ENCODE measurements at regions not wholly inside any gene's neighbourhood (a gene's known extent, or its start where the extent isn't known, plus 50 kb on each side); places are given as distances from the start of the nearest gene placed in this dataset.

DNA sequence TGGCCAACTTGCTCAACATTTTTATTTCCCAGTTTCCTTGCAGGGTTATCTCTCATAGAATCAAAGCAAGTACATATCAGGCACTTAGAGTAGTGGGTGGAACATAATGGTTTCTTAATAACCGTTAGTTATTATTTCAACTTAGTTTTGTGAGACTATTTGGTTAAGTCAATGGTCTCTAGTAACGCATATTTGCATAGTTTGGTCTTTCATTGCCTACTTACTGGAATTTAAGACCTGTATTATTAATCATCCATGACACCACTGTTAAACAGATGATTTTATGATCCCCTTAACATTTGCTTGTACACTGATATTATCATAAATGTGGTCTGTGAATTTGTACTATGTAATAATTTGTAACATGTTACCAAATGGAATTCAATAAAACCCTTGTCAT lies 70.9 kb upstream of the SMIM31 start:
- Mint-ChIP-seq H3K27me3 (ENCODE audit: low read depth) (no peaks in the 10 kb centered on the region), H3K4me1 (0 out of 2 replicates have a peak, but pooled peaks cover 7% of the 10 kb centered on the region), H3K36me3 (no peaks in the 10 kb centered on the region; the same call in 1 of the 2 replicates), H3K9me3 (peaks cover 12% of the 10 kb centered on the region; the same call in 1 of the 2 replicates), H3K4me3 (no peak overlapping the region), H3K27ac (no peak overlapping the region)
- DNase-seq (ENCODE audit: low spot score) = no peak
- ChIA-PET CTCF (no interaction called here), POLR2A (no interaction called here)
- no peak for ATAC-seq
- TF ChIP-seq RORB (CRISPR knock-in tag; IDR thresholded peaks at IDR 0.05) (no peak), NR3C1 (CRISPR knock-in tag; conservative IDR thresholded peaks at IDR 0.05; ENCODE audit: low read depth) (no peak), ZNF396 (CRISPR knock-in tag; IDR thresholded peaks at IDR 0.05; ENCODE audit: borderline replicate concordance) (no peak), FOXJ3 (CRISPR knock-in tag; IDR thresholded peaks at IDR 0.05; ENCODE audit: borderline replicate concordance) (no peak), GRHL2 (CRISPR knock-in tag; IDR thresholded peaks at IDR 0.05; ENCODE audit: insufficient replicate concordance, severe bottlenecking) (no peak)
- TF ChIP-seq, protein P1, sequence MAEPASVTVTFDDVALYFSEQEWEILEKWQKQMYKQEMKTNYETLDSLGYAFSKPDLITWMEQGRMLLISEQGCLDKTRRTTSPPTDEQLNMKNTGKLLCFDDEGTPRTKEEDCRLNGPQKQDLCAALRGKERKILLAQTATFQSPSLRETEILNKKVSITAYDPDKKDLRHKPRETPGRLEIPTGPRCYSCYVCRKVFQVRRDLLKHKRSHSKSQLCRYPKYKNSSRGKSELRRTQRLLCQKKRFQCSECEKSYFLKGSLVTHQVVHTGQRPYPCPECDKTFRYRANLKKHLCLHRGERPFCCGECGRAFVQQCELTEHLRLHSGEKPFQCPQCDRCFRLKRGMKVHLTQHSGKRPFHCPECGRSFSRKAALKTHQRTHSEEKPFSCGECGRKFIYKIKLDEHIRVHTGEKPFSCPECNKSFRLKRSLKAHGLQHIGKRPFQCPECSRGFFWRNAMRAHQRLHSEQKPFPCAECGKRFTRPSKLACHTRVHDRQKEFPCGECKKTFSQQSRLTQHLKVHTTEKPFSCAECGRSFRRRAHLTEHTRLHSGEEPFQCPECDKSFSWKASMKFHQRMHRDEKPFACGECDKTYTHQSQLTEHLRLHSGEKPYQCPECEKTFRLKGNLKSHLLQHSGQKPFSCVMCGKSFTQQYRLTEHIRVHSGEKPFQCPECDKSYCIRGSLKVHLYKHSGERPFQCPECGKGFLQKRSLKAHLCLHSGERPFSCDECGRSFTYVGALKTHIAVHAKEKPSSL (CRISPR knock-in tag; conservative IDR thresholded peaks at IDR 0.05) = no peak

DNA sequence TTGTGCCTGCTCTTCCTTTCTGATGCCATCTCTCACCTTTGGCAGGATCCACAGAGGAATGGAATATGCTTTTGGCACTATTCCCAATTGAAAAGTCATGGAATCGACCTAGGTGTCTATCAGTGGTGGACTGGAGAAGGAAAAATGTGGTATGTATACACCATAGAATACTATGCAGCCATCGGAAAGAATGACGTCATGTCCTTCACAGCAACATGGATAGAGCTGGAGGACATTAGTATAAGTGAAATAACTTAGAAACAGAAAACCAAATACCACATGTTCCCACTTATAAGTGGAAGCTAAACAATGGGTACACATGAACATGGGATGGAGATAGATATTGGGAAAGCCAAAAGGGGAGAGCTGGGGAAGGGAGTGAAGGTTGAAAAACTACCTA lies 58.3 kb upstream of the SMIM31 start:
- H3K4me3 Mint-ChIP-seq = no peak overlapping the region
- ChIA-PET POLR2A (no interaction called here), CTCF (no interaction called here)
- TF ChIP-seq, protein P2, sequence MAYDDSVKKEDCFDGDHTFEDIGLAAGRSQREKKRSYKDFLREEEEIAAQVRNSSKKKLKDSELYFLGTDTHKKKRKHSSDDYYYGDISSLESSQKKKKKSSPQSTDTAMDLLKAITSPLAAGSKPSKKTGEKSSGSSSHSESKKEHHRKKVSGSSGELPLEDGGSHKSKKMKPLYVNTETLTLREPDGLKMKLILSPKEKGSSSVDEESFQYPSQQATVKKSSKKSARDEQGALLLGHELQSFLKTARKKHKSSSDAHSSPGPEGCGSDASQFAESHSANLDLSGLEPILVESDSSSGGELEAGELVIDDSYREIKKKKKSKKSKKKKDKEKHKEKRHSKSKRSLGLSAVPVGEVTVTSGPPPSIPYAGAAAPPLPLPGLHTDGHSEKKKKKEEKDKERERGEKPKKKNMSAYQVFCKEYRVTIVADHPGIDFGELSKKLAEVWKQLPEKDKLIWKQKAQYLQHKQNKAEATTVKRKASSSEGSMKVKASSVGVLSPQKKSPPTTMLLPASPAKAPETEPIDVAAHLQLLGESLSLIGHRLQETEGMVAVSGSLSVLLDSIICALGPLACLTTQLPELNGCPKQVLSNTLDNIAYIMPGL (CRISPR knock-in tag; IDR thresholded peaks at IDR 0.05) = no peak
- TF ChIP-seq KAT7 (CRISPR knock-in tag; IDR thresholded peaks at IDR 0.05; ENCODE audit: borderline replicate concordance) (no peak), FOXP1 (CRISPR knock-in tag; IDR thresholded peaks at IDR 0.05; ENCODE audit: borderline replicate concordance) (no peak), GTF2I (CRISPR knock-in tag; conservative IDR thresholded peaks at IDR 0.05) (no peak), ATF1 (CRISPR knock-in tag; IDR thresholded peaks at IDR 0.05) (no peak), JUN (CRISPR knock-in tag; IDR thresholded peaks at IDR 0.05) (no peak)
- TF ChIP-seq, protein P3, sequence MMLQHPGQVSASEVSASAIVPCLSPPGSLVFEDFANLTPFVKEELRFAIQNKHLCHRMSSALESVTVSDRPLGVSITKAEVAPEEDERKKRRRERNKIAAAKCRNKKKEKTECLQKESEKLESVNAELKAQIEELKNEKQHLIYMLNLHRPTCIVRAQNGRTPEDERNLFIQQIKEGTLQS (CRISPR knock-in tag; conservative IDR thresholded peaks at IDR 0.05) = no peak
- H3K36me3 Mint-ChIP-seq = no peaks in the 10 kb centered on the region
- H3K4me1 Mint-ChIP-seq = no peaks in the 10 kb centered on the region
- DNase-seq (ENCODE audit: low spot score) (no peak), ATAC-seq (no peak)
- H3K27me3 Mint-ChIP-seq (ENCODE audit: low read depth) = no peaks in the 10 kb centered on the region
- peaks cover 27% of the 10 kb centered on the region for H3K9me3 Mint-ChIP-seq
- no peak overlapping the region for H3K27ac Mint-ChIP-seq

DNA sequence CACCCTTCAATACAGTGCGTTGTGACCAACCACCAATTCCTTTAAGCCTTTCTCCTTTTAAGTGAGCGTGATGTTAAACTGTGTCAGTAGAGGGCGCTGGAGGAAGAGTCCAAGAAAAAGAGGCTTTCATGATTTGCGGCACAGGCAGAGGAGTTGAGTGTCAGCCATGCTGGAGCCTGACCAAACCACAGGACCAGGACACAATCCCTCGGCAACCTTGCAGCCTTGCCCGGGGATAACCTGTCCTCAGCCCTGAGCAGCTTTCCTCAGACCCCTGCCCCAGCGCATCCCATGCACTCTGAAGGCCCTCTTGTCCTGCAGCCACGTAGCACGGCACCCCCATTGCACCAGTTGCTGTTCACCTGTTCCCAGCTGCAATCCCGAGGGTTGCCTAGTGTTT lies 53.5 kb upstream of the SMIM31 start:
- no peak overlapping the region for H3K27ac Mint-ChIP-seq
- no peaks in the 10 kb centered on the region for H3K27me3 Mint-ChIP-seq (ENCODE audit: low read depth)
- H3K36me3 Mint-ChIP-seq = no peaks in the 10 kb centered on the region
- peak; percentile 66 for DNase-seq (ENCODE audit: low spot score)
- peaks cover 14% of the 10 kb centered on the region for H3K9me3 Mint-ChIP-seq
- H3K4me3 Mint-ChIP-seq = no peak overlapping the region
- CTCF ChIA-PET = no interaction called here
- H3K4me1 Mint-ChIP-seq = no peaks in the 10 kb centered on the region
- ATAC-seq = peak; percentile 97
- POLR2A ChIA-PET = no interaction called here
- TF ChIP-seq, protein P4, sequence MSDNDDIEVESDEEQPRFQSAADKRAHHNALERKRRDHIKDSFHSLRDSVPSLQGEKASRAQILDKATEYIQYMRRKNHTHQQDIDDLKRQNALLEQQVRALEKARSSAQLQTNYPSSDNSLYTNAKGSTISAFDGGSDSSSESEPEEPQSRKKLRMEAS (CRISPR knock-in tag; IDR thresholded peaks at IDR 0.05) = peak; percentile 38; the same call in 1 of the 2 replicates
- TF ChIP-seq JUN (CRISPR knock-in tag; IDR thresholded peaks at IDR 0.05) = no peak
- 0 out of 2 replicates have a peak, but pooled peaks have one; percentile 13 for TF ChIP-seq ZNF423 (CRISPR knock-in tag; IDR thresholded peaks at IDR 0.05)
- TF ChIP-seq RELA (CRISPR knock-in tag; IDR thresholded peaks at IDR 0.05; ENCODE audit: borderline replicate concordance) = no peak
- TF ChIP-seq, protein P5, sequence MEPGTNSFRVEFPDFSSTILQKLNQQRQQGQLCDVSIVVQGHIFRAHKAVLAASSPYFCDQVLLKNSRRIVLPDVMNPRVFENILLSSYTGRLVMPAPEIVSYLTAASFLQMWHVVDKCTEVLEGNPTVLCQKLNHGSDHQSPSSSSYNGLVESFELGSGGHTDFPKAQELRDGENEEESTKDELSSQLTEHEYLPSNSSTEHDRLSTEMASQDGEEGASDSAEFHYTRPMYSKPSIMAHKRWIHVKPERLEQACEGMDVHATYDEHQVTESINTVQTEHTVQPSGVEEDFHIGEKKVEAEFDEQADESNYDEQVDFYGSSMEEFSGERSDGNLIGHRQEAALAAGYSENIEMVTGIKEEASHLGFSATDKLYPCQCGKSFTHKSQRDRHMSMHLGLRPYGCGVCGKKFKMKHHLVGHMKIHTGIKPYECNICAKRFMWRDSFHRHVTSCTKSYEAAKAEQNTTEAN (CRISPR knock-in tag; IDR thresholded peaks at IDR 0.05) = no peak
- TF ChIP-seq ZNF121 (CRISPR knock-in tag; IDR thresholded peaks at IDR 0.05) = peak; percentile 94
- TF ChIP-seq ZNF396 (CRISPR knock-in tag; IDR thresholded peaks at IDR 0.05; ENCODE audit: borderline replicate concordance) = peak; percentile 58; the same call in 1 of the 2 replicates
- TF ChIP-seq, protein P6, sequence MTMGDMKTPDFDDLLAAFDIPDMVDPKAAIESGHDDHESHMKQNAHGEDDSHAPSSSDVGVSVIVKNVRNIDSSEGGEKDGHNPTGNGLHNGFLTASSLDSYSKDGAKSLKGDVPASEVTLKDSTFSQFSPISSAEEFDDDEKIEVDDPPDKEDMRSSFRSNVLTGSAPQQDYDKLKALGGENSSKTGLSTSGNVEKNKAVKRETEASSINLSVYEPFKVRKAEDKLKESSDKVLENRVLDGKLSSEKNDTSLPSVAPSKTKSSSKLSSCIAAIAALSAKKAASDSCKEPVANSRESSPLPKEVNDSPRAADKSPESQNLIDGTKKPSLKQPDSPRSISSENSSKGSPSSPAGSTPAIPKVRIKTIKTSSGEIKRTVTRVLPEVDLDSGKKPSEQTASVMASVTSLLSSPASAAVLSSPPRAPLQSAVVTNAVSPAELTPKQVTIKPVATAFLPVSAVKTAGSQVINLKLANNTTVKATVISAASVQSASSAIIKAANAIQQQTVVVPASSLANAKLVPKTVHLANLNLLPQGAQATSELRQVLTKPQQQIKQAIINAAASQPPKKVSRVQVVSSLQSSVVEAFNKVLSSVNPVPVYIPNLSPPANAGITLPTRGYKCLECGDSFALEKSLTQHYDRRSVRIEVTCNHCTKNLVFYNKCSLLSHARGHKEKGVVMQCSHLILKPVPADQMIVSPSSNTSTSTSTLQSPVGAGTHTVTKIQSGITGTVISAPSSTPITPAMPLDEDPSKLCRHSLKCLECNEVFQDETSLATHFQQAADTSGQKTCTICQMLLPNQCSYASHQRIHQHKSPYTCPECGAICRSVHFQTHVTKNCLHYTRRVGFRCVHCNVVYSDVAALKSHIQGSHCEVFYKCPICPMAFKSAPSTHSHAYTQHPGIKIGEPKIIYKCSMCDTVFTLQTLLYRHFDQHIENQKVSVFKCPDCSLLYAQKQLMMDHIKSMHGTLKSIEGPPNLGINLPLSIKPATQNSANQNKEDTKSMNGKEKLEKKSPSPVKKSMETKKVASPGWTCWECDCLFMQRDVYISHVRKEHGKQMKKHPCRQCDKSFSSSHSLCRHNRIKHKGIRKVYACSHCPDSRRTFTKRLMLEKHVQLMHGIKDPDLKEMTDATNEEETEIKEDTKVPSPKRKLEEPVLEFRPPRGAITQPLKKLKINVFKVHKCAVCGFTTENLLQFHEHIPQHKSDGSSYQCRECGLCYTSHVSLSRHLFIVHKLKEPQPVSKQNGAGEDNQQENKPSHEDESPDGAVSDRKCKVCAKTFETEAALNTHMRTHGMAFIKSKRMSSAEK (CRISPR knock-in tag; IDR thresholded peaks at IDR 0.05; ENCODE audit: borderline replicate concordance) = peak; percentile 25; the same call in 1 of the 2 replicates
- TF ChIP-seq, protein P7, sequence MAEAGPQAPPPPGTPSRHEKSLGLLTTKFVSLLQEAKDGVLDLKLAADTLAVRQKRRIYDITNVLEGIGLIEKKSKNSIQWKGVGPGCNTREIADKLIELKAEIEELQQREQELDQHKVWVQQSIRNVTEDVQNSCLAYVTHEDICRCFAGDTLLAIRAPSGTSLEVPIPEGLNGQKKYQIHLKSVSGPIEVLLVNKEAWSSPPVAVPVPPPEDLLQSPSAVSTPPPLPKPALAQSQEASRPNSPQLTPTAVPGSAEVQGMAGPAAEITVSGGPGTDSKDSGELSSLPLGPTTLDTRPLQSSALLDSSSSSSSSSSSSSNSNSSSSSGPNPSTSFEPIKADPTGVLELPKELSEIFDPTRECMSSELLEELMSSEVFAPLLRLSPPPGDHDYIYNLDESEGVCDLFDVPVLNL (CRISPR knock-in tag; IDR thresholded peaks at IDR 0.05; ENCODE audit: borderline replicate concordance, low read depth) = no peak

Measured in WTC11 (cell line).